ENCODE measurements at regions not wholly inside any gene's neighbourhood (a gene's known extent, or its start where the extent isn't known, plus 50 kb on each side); places are given as distances from the start of the nearest gene placed in this dataset.

- no peak overlapping the region for H3K9ac ChIP-seq (ENCODE audit: low read length)
- H2AFZ ChIP-seq (ENCODE audit: low read depth, low read length) = no peak overlapping the region
- H3K27me3 ChIP-seq (ENCODE audit: low read depth, low read length) = no peaks in the 10 kb centered on the region
- no peaks in the 10 kb centered on the region for H3K9me3 ChIP-seq (ENCODE audit: insufficient read depth, low read length)
- no peaks in the 10 kb centered on the region for H3K79me2 ChIP-seq (ENCODE audit: low read length)
- no peaks in the 10 kb centered on the region for H3K36me3 ChIP-seq (replicated peaks; ENCODE audit: low read depth, low read length)
- H3K27ac ChIP-seq (ENCODE audit: low read length) = no peak overlapping the region
- peak overlapping the region; percentile 17; the same call in 1 of the 2 replicates for H3K4me3 ChIP-seq (ENCODE audit: low read length)
- H4K20me1 ChIP-seq (ENCODE audit: insufficient read depth, low read length) = no peaks in the 10 kb centered on the region
- peak overlapping the region; percentile 35; the same call in 1 of the 2 replicates for H3K4me2 ChIP-seq (ENCODE audit: low read length)
- H3K4me1 ChIP-seq (ENCODE audit: low read length) = peaks cover 27% of the 10 kb centered on the region
- no peak for TF ChIP-seq CTCF (IDR thresholded peaks at IDR 0.05; ENCODE audit: low read depth, low read length)
- no peak for TF ChIP-seq EZH2phosphoT487 (IDR thresholded peaks at IDR 0.05; ENCODE audit: low read depth)
These were observed 424.4 kb upstream of the RGPD4 start for GRCh38 chr2:107402330-107402729.

GRCh38 chr2:107405261-107405660, 421.4 kb upstream of the RGPD4 start:
- TF ChIP-seq EZH2phosphoT487 (IDR thresholded peaks at IDR 0.05; ENCODE audit: low read depth) (no peak), CTCF (IDR thresholded peaks at IDR 0.05; ENCODE audit: low read depth, low read length) (no peak)
- H3K79me2 ChIP-seq (ENCODE audit: low read length) = no peaks in the 10 kb centered on the region
- H2AFZ ChIP-seq (ENCODE audit: low read depth, low read length) = no peak overlapping the region
- H3K27me3 ChIP-seq (ENCODE audit: low read depth, low read length) = 0 out of 2 replicates have a peak, but pooled peaks cover 5% of the 10 kb centered on the region
- no peak overlapping the region for H3K4me3 ChIP-seq (ENCODE audit: low read length)
- H4K20me1 ChIP-seq (ENCODE audit: insufficient read depth, low read length) = no peaks in the 10 kb centered on the region
- H3K27ac ChIP-seq (ENCODE audit: low read length) = no peak overlapping the region
- H3K9ac ChIP-seq (ENCODE audit: low read length) = no peak overlapping the region
- H3K9me3 ChIP-seq (ENCODE audit: insufficient read depth, low read length) = no peaks in the 10 kb centered on the region
- H3K36me3 ChIP-seq (replicated peaks; ENCODE audit: low read depth, low read length) = no peaks in the 10 kb centered on the region
- H3K4me2 ChIP-seq (ENCODE audit: low read length) = no peak overlapping the region; the same call in 1 of the 2 replicates
- H3K4me1 ChIP-seq (ENCODE audit: low read length) = peaks cover 14% of the 10 kb centered on the region

GRCh38 chr2:107407017-107407416, 419.7 kb upstream of the RGPD4 start:
- no peak overlapping the region for H3K27ac ChIP-seq (ENCODE audit: low read length)
- H3K27me3 ChIP-seq (ENCODE audit: low read depth, low read length) = 0 out of 2 replicates have a peak, but pooled peaks cover 5% of the 10 kb centered on the region
- H3K4me2 ChIP-seq (ENCODE audit: low read length) = no peak overlapping the region
- H3K4me3 ChIP-seq (ENCODE audit: low read length) = no peak overlapping the region
- H4K20me1 ChIP-seq (ENCODE audit: insufficient read depth, low read length) = no peaks in the 10 kb centered on the region
- H3K36me3 ChIP-seq (replicated peaks; ENCODE audit: low read depth, low read length) = no peaks in the 10 kb centered on the region
- no peak overlapping the region for H2AFZ ChIP-seq (ENCODE audit: low read depth, low read length)
- no peak overlapping the region for H3K9ac ChIP-seq (ENCODE audit: low read length)
- no peak for TF ChIP-seq CTCF (IDR thresholded peaks at IDR 0.05; ENCODE audit: low read depth, low read length)
- no peaks in the 10 kb centered on the region for H3K9me3 ChIP-seq (ENCODE audit: insufficient read depth, low read length)
- peaks cover 14% of the 10 kb centered on the region for H3K4me1 ChIP-seq (ENCODE audit: low read length)
- H3K79me2 ChIP-seq (ENCODE audit: low read length) = no peaks in the 10 kb centered on the region

GRCh38 chr2:107407974-107408373, 418.7 kb upstream of the RGPD4 start:
- no peak overlapping the region for H3K9ac ChIP-seq (ENCODE audit: low read length)
- H3K36me3 ChIP-seq (replicated peaks; ENCODE audit: low read depth, low read length) = no peaks in the 10 kb centered on the region
- H3K9me3 ChIP-seq (ENCODE audit: insufficient read depth, low read length) = no peaks in the 10 kb centered on the region
- no peak for TF ChIP-seq EZH2phosphoT487 (IDR thresholded peaks at IDR 0.05; ENCODE audit: low read depth)
- TF ChIP-seq CTCF (IDR thresholded peaks at IDR 0.05; ENCODE audit: low read depth, low read length) = no peak
- H3K79me2 ChIP-seq (ENCODE audit: low read length) = no peaks in the 10 kb centered on the region
- H3K4me2 ChIP-seq (ENCODE audit: low read length) = no peak overlapping the region
- H3K4me3 ChIP-seq (ENCODE audit: low read length) = no peak overlapping the region
- peaks cover 14% of the 10 kb centered on the region for H3K4me1 ChIP-seq (ENCODE audit: low read length)
- H2AFZ ChIP-seq (ENCODE audit: low read depth, low read length) = no peak overlapping the region
- H4K20me1 ChIP-seq (ENCODE audit: insufficient read depth, low read length) = no peaks in the 10 kb centered on the region
- H3K27me3 ChIP-seq (ENCODE audit: low read depth, low read length) = 0 out of 2 replicates have a peak, but pooled peaks cover 5% of the 10 kb centered on the region
- H3K27ac ChIP-seq (ENCODE audit: low read length) = no peak overlapping the region
